Fibroblast of peridontal ligament (primary cell): ENCODE measurements at regions not wholly inside any gene's neighbourhood (a gene's known extent, or its start where the extent isn't known, plus 50 kb on each side); places are given as distances from the start of the nearest gene placed in this dataset.
A peak's percentile ranks its signal among the peaks of the same experiment; 100 is the strongest.
"Not testable (repeated sequence)": the region's sequence is repeated elsewhere in the genome, so short reads cannot be mapped to it uniquely, and the experiment has no call there.

ENCODE experiments used
- DNase-seq: peaks from one replicate; pipeline ENCODE4 v3.0.0-alpha.2; 2010; ENCODE audit errors: extremely low read depth

- not testable (repeated sequence) for DNase-seq
These were observed 245.3 kb upstream of the MME start for GRCh38 chr3:154834831-154835230.

GRCh38 chr3:154829929-154830328 is 250.2 kb upstream of the MME start:
- DNase-seq: no peak

- no peak for DNase-seq
These were observed 260.6 kb upstream of the MME start for GRCh38 chr3:154819491-154819890.

- DNase-seq: peak; percentile 46
These were observed 261.4 kb upstream of the MME start for GRCh38 chr3:154818676-154819255.

- DNase-seq: not testable (repeated sequence)
These were observed 270.1 kb upstream of the MME start for GRCh38 chr3:154810017-154810416.

GRCh38 chr3:154801729-154802128 is 278.4 kb upstream of the MME start:
- DNase-seq: no peak

GRCh38 chr3:154799800-154800199 is 280.3 kb upstream of the MME start:
- peak; percentile 63 for DNase-seq

- peak; percentile 85 for DNase-seq
These were observed 284.5 kb upstream of the MME start for GRCh38 chr3:154795582-154795981.

GRCh38 chr3:154794814-154795445 is 285.2 kb upstream of the MME start:
- peak; percentile 20 for DNase-seq

GRCh38 chr3:154794391-154794790 is 285.7 kb upstream of the MME start:
- peak; percentile 33 for DNase-seq

- no peak for DNase-seq
These were observed 287.3 kb upstream of the MME start for GRCh38 chr3:154792828-154793227.

- no peak for DNase-seq
These were observed 288.5 kb upstream of the MME start for GRCh38 chr3:154791611-154792010.

GRCh38 chr3:154786724-154787123 is 293.4 kb upstream of the MME start:
- peak; percentile 86 for DNase-seq

GRCh38 chr3:154783521-154783931 is 296.6 kb upstream of the MME start:
- no peak for DNase-seq

GRCh38 chr3:154783061-154783460 is 297.1 kb upstream of the MME start:
- DNase-seq: no peak

GRCh38 chr3:154782151-154782550 is 298.0 kb upstream of the MME start:
- DNase-seq: peak; percentile 31

GRCh38 chr3:154781595-154781994 is 298.5 kb upstream of the MME start:
- no peak for DNase-seq

GRCh38 chr3:154780263-154780662 is 299.9 kb upstream of the MME start:
- DNase-seq: no peak

GRCh38 chr3:154779571-154779970 is 300.5 kb upstream of the MME start:
- peak; percentile 88 for DNase-seq

- peak; percentile 34 for DNase-seq
These were observed 302.1 kb upstream of the MME start for GRCh38 chr3:154778057-154778456.

- no peak for DNase-seq
These were observed 303.4 kb upstream of the MME start for GRCh38 chr3:154776549-154777225.

- DNase-seq: no peak
These were observed 304.1 kb upstream of the MME start for GRCh38 chr3:154775821-154776548.
